Stimulated activated naive CD4-positive, alpha-beta T cell treated with Interleukin-2 at 50 U/mL for 16 hours (primary cell): ENCODE measurements at regions not wholly inside any gene's neighbourhood (a gene's known extent, or its start where the extent isn't known, plus 50 kb on each side); places are given as distances from the start of the nearest gene placed in this dataset.

Experiments used
- DNase-seq: peaks from one replicate; lab custom pipeline; 2025; lab: John Stamatoyannopoulos, UW

DNA sequence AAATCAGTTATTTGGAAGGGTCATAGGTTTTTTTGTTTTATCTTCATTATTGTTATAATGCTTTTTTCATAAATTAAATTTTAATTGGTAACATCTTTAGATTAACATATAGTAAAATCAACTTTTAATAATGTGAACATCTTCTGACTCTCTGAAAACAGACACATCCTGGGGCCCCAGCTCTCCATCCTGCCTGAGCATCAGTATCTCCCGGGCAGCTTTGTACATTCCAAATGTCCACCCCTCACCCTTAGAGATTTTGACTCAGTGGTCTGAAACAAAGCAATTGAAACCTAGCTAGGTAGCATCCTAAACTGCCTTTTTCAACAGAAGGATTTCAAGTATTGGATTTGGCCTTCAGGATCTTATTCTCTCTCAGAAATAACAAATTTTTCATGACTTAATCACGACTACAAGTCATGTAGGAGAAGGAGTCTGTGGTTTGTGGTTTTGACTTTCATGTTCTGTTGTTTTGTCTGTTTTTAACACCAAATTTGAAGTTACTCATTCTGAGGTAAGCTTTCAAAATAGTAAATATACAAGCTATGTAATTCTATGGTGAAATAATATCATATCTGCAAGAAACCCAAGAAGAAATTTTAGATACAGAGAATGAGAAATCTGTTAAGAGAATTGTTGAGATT lies 147.3 kb upstream of the UBE2E2 start:
- DNase-seq, result no peak

DNA sequence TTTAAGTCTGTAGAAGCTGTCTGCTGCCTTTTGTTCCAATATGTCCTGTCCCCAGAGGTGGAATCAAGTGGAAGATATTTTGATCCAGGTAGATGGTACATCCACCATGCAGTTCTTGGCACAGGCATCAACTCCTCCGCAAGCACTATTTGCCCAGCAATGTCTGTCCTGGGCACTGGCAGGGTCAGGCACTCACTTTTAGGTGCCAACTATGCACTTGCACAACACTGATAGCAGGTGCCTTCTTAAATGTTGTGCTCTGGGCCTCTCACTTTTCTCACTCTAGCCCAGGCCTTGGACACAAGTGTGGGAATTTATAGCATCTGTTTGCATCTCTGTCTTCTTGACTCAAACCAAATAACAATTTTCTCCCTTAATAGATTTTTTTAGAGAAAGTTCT lies 140.5 kb upstream of the UBE2E2 start:
- no peak for DNase-seq

DNA sequence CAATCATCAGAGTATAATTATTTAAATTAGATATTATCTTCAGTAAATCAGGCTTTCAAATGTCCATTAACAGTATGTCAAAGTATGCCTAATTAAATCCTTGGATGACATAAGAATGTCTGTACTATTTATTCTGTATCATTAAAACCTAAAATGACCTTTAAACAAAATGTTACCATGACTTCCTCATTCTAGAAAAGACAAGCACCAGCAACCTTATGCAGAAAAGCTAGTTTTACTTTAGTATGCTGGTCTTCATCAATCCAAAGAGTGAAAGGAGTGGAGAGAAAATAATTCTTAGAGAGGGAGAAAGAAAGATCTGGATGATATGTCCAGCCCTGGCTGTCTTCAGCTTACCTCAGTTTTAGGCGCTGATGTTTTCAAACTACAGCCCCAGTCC lies 140.1 kb upstream of the UBE2E2 start:
- DNase-seq, result no peak

DNA sequence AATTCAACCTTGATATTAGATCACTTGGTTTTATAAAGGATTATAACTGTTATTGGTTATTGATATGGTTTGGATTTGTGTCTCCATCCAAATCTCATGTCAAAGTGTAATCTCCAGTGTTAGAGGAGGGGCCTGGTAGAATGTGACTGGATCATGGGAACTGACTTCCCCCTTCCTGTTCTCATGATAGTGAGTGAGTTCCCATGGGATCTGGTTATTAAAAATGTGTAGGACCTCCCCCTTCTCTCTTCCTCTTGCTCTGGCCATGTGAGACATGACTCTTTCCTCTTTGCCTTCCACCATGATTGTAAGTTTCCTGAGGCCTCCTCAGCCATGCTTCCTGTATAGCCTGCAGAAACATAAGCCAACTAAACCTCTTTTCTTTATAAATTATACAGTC lies 136.0 kb upstream of the UBE2E2 start:
- DNase-seq, result no peak

DNA sequence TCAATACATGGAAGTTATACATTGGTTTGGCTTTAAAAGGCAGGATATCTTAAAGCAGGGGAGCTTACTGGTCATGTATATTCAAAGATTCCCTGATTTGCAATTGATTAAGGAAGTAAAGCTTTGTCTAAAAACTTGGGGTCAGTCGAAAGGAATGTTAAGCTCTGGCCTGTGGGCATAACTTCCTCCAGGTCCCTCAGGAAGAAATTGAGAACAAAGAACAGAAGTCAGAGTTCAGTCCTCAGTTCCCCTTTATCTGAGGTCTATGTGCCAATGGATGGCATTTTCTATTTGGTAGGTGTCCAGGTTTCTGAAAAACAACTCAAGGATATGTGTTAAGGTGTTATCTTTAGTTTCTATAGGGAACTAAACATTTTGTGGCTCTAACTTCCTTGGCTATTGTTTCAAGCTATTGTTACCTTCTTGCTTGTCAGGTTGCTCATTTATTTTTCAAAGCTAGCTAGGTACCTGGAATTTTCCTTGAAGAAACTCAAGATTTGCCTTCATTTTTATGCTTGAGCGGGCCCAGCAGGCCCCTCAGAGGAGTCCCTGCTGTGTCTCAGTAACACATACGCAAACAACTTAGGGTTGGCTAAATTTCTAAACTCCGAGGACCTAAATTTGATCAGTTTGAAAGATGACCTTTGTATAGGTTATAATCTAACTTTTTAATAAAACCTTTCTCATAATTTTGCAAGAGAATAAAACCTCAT lies 135.0 kb upstream of the UBE2E2 start:
- no peak for DNase-seq

DNA sequence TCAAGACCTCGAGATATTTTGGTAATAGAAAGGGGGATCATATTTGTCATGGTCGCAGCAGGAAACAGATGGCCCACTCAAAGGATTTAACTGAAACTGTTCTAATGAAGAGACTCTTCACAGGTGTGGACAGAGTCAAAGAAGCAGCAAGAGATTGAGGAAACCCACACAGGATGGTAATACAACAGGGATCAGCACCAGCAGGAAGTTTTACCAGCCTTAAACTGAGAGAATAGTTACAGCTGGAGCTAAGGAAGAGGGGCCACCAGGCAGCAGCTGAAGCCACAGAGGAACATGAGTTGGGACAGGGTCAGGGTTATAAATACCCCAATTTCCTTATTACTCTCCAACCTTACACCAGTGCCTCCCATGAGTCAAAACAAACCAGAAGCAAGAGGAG lies 131.8 kb upstream of the UBE2E2 start:
- no peak for DNase-seq

DNA sequence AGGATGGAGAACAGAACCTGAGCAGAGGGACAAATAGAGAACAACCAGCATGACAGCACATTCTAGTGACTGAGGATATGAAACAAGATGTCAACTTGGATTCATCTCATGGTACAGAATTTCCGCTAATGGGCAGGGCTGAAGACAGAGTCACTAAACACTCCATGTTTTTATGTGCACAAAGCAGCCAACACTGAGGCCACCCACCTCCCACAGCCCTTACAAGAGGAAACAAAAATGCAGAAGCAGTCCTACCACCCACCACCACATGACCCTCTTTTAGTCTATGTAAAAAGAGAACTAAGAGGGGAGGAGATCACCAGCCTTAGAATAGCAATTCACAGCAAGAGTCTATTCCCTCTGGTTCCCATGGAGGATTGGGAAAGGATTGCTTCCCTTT lies 131.4 kb upstream of the UBE2E2 start:
- DNase-seq, result no peak

DNA sequence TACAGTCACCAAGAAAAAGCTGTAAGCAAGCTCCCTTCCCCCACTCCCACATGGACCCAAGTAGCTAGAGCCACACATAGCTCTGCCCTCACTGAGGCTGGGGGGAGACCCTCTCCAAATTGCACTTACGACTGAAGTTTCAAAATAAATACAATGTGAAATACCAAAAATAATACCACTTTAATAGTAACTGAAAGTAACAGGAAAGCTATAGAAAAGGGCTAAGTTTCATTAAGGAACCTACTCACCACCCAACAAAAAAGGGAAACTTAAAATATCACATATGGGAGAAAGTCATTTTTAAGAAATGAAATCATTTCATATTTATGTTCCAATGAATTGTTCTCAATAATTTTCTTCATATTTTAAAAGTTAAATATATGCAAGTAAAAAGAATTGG lies 130.4 kb upstream of the UBE2E2 start:
- DNase-seq, result no peak

DNA sequence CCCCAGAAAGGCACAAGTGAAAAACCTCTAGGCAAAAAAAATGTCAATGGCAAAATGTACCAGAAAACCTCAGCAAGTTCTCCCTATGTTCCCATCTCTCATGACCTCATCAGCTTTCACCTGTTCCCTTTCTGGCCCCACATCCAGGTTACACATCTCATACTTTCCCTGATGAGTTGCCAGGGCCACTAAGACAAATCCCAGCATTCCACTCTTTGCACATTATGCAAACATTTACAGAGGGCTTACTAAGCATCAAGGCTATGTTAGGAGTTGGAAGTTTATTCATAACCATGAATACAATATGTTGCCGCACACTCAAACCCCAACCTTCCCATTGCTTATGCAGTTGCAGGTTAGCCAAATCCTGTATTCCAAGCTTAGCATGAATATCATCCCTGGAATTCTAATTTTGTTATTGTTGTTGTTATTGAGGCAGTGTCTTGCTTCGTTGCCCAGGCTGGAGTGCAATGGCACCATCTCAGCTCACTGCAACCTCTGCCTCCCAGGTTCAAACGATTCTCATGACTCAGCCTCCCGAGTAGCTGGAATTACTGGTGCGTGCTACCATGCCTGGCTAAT lies 129.3 kb upstream of the UBE2E2 start:
- no peak for DNase-seq

DNA sequence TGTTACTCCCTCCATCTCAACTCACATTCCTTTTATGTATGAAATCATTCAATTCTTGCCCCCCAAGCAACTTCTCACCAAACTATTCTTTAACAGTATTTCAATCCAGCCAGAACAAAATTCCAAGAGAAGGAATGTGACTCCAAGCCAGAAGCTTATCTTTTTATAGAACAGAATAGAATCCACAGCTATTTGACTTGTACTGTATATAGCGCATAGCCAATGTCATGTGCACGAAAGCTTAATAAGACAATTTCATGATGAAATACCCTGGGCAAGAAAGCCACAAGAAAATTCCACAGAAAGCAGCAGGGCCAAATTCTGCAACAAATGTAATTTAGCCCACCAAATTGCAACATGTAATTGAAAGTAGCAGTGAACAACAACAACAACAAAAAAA lies 127.6 kb upstream of the UBE2E2 start:
- DNase-seq, result no peak

DNA sequence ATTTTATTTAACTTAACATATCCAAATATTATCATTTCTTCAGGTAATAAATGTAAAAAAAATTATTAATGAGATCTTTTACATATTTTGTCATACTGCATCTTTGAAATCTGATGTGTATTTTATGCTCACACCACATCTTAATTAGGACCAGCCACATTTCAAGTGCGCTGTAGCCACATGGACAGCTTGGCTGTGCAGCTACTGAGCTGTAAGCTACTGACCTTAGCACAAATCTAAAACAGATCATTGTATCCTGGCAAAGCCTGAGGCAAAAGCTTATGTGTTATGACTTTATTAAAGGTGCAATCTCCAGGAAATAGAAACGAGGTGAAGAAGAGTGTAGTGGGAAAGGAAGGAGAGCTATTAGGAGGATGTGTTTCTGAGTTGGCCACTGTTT lies 126.7 kb upstream of the UBE2E2 start:
- no peak for DNase-seq

DNA sequence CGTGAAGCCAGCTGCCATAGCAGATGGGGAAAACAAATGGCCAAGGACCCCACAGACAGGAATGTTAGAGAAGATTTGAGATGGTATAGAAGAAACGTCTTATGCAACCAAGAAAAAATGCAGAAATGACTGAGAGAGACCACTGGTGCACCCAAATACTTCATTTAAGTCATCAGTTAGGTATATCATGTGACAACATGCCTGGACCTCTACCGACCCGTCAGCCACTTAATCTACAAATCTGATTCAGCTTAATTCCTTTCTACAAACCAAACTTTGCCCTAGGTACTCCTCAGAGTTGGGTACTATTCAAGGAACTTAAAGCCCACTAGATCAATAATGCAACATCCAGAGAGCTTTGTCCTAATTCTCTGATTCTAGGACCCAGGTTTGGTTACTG lies 126.0 kb upstream of the UBE2E2 start:
- DNase-seq, result no peak

DNA sequence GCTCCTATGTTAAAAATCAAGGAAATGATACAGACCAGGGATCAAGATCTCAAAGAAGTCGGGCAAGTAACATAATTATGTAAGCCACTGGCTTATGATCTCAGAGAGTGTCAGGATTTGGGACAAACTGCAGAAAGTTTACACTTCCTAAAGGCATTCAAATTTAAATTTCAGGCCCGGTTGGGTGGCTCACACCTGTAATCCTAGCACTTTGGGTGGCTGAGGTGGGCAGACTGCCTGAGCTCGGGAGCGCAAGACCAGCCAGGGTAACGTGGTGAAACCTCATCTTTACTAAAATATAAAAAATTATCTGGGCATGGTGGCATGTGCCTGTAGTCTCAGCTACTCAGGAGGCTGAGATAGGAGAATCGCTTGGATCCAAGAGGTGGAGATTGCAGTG lies 124.4 kb upstream of the UBE2E2 start:
- no peak for DNase-seq

DNA sequence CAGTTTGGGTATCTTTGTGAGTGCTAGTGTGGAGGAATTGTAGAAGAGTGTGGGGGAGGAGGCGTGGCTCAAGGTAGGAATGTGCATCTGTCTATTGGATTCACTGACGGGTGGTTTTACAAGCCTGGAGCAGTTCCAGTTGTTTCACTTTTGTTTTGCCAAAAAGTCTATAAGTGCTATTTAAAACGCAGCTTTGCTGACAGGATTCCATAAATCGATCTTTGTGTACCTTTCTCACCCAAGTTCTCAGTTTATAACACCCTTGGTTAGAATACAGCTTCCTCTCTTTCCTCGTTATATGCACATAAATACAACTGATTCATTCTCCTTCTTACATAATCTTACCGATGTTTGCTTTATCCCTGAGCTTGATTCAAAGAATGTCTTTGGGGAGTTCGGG lies 123.2 kb upstream of the UBE2E2 start:
- DNase-seq, result no peak

DNA sequence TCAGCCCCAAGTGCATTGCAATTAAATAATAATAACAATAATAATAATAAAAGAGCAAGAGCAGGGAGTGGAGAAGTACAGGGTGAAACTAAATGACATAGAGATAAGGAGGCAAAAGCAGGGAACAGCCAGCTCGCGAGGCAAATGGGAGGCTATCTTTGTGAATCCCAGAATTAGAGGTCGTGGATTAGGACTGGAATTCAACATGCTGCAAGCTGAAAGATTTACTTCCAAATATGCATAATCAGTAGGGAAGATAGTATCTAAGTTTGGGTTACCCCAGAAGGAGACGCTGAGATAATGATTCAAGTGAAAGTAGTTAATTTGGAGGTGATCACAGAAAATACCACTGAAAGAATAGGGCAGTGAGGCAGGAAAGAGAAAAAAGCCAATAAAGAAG lies 119.4 kb upstream of the UBE2E2 start:
- no peak for DNase-seq

DNA sequence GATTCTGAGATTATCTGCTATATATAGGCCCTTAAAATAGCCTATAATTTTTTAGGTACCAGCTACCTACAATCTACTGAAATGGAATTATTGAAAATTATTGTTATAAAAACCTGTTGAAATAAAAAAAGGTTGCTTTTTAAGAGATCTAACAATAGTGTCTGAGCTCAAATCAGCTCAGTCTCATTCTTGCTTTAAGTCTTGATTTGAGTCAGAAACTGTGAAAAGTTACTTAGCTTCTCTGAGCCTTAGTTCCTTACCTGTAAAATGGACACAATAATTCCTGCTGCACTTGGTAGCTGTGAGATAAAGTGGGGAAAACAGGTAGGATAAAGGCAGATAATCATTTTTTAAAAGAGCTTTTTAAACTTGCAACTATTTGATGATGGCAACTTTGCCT lies 118.8 kb upstream of the UBE2E2 start:
- DNase-seq, result no peak

DNA sequence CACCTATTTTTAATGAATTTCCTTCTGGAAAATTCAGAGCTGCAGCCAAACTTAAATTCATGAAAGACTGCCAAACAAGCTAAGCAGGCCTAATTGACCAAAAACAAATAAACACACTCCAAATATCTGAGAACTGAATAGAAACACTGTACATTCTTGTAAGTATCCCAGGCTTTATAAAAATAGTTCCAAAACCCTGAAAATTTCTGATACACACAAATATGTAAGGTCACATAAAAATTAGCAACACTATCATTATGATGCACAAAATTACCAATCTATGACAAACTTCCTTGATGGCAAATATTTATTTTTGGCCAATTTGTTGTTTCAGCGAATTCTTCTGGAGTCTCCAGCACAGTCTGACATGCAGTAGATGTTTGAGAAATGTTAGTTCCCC lies 117.9 kb upstream of the UBE2E2 start:
- DNase-seq, result no peak

DNA sequence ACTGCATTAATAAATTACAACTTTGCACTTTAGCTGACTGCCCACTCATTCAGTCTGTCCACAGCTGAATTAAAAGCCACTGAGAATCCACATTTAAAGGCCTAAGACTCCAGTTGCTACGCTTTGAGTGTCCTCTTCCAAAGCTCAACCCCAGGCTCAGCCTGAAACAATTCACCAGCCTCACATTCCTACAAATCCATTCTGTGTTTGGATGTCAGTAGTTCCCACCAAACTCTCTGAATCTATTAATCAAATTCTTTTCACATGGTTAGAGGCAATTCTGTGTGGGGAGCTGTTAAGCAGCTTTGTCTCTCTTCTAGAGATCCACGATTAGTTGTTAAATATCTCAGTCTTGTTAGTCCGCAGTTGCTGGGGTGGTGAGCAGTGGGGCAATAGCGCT lies 116.8 kb upstream of the UBE2E2 start:
- no peak for DNase-seq

DNA sequence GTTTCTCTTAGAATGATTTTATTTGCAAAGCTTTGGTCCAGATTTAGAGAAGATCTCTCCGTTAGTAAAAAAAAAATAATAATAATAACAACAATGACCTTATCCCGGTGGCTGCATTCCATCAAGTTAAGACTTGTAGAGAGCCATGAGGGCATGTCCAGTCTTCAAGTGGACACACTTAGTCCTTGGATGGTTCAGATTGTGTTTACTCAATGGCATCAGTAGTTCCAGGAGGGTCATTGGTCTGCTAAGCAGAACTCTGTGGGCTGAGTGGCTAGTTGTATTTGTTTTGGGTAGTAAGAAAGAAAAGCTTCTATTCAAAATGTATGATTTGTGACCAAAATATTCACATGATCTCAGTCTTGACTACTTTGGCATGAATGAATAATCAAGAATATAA lies 116.3 kb upstream of the UBE2E2 start:
- no peak for DNase-seq

DNA sequence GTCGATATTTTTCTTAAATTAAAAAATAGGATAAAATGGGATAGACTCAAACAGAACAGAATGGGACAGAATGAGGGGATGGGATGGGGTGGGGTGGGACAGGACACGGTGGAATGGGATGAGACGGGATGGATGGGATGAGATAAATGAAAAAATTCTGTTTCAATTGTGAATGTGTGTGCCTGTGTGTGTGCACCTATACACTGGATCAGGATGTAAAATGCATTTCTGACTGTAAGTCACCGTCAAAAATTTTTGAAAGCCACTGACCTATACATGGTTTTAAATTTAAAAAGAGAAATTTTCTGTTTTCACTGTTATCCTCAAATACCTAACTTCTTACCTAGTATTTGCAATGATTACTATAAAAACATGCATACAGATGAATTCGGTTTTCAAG lies 108.7 kb upstream of the UBE2E2 start:
- no peak for DNase-seq

DNA sequence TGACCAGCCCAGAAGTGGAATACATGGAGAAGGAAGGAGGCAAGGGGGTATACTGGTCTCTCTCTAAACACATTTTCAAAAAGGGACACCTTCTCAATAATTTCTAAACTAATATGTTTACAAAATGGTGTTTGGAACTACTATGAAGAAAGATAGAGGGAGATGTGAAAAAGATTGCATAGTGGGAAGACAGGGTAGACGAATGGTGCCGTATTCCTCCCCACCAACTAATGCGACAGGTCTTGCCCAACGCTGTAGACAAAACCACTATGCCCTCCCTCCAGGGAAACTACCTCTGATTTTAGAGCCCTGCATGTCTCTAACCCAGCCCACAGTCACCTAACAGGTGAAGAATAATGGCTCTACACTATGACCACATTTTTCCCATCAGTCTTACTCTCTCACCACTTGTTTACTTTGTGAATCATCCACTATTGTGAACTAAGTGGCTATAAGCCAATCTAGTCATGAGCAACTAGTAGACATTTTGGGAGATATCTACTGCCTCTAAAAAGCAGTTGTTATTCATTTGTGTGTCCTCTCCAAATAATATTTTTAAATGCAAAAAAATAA lies 108.2 kb upstream of the UBE2E2 start:
- DNase-seq, result no peak

DNA sequence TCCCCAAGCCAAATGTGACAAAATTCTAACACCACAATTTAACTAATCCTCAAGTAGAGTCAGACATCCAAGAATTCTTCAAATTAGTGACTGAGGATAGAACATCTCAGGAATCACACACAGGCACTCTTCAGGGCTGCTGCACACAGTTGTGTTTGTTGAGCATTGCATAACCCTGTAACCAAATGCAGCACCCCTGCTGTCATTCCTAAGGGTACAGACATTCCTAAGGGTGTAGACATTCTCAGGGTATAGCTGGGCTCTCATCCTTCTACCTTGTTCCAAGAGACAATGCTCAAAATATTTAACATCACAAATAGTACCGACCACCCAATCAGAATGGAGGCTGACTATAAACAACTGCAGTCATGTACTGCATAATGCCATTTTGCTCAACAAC lies 107.1 kb upstream of the UBE2E2 start:
- DNase-seq, result no peak

DNA sequence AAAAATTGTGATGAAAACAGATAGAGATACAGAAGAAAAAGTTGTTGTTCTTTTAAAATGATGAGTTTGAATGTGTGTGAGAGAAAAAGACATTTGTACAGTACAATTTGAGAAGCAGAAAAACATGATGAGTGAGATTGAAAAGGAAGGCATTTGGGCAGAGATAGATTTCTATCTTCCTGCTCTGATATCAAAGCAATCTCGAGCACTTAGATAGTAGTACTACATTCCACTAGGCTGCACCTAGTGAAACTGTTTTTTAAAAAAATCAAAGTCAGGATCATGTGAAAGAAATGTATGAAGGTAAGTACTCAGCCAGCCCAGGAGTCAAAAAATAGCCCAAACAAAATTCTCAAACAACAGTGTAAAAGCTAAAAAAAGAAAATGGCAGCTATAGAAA lies 104.1 kb upstream of the UBE2E2 start:
- DNase-seq, result no peak

DNA sequence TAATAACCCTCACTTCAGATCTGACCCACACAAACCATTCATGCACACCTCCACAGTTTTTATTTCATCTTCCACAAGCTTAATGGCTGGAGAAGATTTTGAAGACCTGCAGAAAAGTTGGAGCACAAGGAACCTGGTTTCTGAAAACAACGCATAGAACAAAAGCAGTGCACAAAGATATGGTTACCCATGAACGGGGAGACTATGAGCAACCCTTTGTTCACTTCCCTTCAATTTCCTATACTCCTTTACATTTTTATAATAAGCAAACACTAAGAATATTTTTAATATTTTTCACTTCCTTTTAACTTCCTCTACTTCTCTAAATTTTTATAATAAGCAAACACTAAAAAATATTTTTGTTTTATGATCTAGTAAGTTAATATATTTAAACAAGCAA lies 103.5 kb upstream of the UBE2E2 start:
- no peak for DNase-seq
